SU-DHL-6 (cell line): ENCODE measurements at regions not wholly inside any gene's neighbourhood (a gene's known extent, or its start where the extent isn't known, plus 50 kb on each side); places are given as distances from the start of the nearest gene placed in this dataset.

Source experiments
- EZH2phosphoT487 ChIP-seq: fragments of 200-600 bp; sonication (generic), shearing (Covaris generic); conservative IDR thresholded peaks from 2 replicates; pipeline ENCODE4 v1.6.1; 2018; ENCODE audit warnings: mild to moderate bottlenecking, antibody characterized with exemption, low read length, moderate library complexity, mixed read lengths
- TF ChIP-seq, protein P1 (sequence below): fragments of 200-600 bp; sonication (generic); IDR thresholded peaks from one replicate; pipeline ENCODE4 v1.5.1; 2017; ENCODE audit warnings: antibody characterized with exemption, mild to moderate bottlenecking, low read length, moderate library complexity; ENCODE audit not compliant: insufficient read depth, poor library complexity, severe bottlenecking

DNA sequence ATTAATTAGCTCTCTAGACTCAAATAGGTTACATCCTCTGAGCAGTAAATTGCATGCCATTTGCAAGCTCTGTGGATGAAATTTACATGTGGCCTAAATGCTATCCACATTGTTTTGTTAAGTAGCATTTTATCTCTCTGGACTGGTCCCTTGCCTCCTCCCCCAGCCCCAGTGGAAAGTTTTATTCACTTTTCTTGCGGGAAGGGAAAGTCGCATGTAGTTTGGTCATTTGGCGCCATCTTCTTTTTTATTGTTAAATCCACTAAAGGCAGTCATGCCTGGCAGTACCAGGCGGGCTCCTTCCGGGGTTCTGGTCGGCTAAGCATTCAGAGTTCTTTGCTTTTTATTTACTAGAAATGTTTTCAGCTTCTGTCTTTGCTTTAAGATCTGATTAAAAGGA, 188.7 kb downstream of the TM9SF2 start:
- TF ChIP-seq, protein P1, sequence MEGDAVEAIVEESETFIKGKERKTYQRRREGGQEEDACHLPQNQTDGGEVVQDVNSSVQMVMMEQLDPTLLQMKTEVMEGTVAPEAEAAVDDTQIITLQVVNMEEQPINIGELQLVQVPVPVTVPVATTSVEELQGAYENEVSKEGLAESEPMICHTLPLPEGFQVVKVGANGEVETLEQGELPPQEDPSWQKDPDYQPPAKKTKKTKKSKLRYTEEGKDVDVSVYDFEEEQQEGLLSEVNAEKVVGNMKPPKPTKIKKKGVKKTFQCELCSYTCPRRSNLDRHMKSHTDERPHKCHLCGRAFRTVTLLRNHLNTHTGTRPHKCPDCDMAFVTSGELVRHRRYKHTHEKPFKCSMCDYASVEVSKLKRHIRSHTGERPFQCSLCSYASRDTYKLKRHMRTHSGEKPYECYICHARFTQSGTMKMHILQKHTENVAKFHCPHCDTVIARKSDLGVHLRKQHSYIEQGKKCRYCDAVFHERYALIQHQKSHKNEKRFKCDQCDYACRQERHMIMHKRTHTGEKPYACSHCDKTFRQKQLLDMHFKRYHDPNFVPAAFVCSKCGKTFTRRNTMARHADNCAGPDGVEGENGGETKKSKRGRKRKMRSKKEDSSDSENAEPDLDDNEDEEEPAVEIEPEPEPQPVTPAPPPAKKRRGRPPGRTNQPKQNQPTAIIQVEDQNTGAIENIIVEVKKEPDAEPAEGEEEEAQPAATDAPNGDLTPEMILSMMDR = no peak
- no peak for TF ChIP-seq EZH2phosphoT487
